HepG2 (cell line): ENCODE measurements at regions not wholly inside any gene's neighbourhood (a gene's known extent, or its start where the extent isn't known, plus 50 kb on each side); places are given as distances from the start of the nearest gene placed in this dataset.

Source experiments
- ATAC-seq: fragments of 200-7000 bp; cut with Tn5 transposase; 3 replicates; pipeline ENCODE4 v1.9.1; 2020; ENCODE audit warnings: mild to moderate bottlenecking, moderate library complexity
- BruUV-seq: library from RNA; stranded (reverse); fragments of 400-500 nt; replicated peaks from 2 replicates; lab custom pipeline; 2021; lab: Mats Ljungman, UMichigan
- CTCF ChIA-PET: fragments of 300-600 bp; formaldehyde crosslinking; extraction: SDS; loops from one replicate; lab custom pipeline; 2021; ENCODE audit warnings: low total read pairs, inconsistent platforms, low intra/inter-chr PET ratio; lab: Yijun Ruan, JAX
- POLR2A ChIA-PET: fragments of 350-600 bp; sonication (Branson Sonifier 250); formaldehyde crosslinking; loops from one replicate; lab custom pipeline; 2020; ENCODE audit warnings: antibody characterized with exemption, inconsistent platforms; lab: Yijun Ruan, JAX
- DNase-seq: peaks from one replicate; pipeline ENCODE4 v3.0.0-alpha.2; 2015; ENCODE audit warnings: low spot score
- FAIRE-seq: peaks from 3 replicates; lab custom pipeline; 2011; peaks lifted over from hg19 to GRCh38; lab: Jason Lieb, UNC
- H2AFZ ChIP-seq: one replicate; pipeline ENCODE4 v1.6.1; 2011; ENCODE audit warnings: low read length, inconsistent platforms
- H3K27ac ChIP-seq: fragments of 300-600 bp; 3 replicates; pipeline ENCODE4 v1.8.0; 2011; ENCODE audit warnings: mixed run types, mild to moderate bottlenecking, mixed read lengths, low read length, inconsistent platforms; ENCODE audit not compliant: insufficient read depth; ENCODE audit errors: extremely low read length
- H3K27me3 ChIP-seq, 2 experiments: fragments of 200-600 bp in 1 of 2; 2 replicates in 1 of 2; 3 replicates in 1 of 2; pipeline versions ENCODE4 v1.6.0 to v1.8.0; 2011; ENCODE audit warnings: low read length in 2 of 2, mild to moderate bottlenecking in 2 of 2, moderate library complexity in 2 of 2, inconsistent platforms in 1 of 2; ENCODE audit not compliant: insufficient read depth in 2 of 2, control insufficient read depth in 1 of 2
- H3K36me3 ChIP-seq, 2 experiments: fragments of 200-600 bp in 1 of 2; replicated peaks in 1 of 2; 2 replicates in 1 of 2; 3 replicates in 1 of 2; pipeline versions ENCODE4 v1.5.1 to v1.8.0; 2011; ENCODE audit warnings: low read length in 2 of 2, inconsistent platforms in 1 of 2; ENCODE audit not compliant: insufficient read depth in 2 of 2, control insufficient read depth in 1 of 2
- H3K4me1 ChIP-seq: 2 replicates; pipeline ENCODE4 v1.5.1; 2012; ENCODE audit warnings: low read length, inconsistent platforms; ENCODE audit not compliant: insufficient read depth
- H3K4me2 ChIP-seq: 2 replicates; pipeline ENCODE4 v1.6.0; 2011; ENCODE audit warnings: low read depth, low read length, inconsistent platforms
- H3K4me3 ChIP-seq, 3 experiments: fragments of 200-600 bp in 1 of 3; sonication (generic), shearing (Covaris generic) in 1 of 3; replicated peaks in 1 of 3; 2 replicates each; pipeline ENCODE4 v1.5.1; 2011 to 2016; ENCODE audit warnings: low read length in 3 of 3, inconsistent platforms in 2 of 3, low read depth in 2 of 3, mild to moderate bottlenecking in 2 of 3, control low read depth in 1 of 3, mixed read lengths in 1 of 3; ENCODE audit not compliant: insufficient read depth in 1 of 3
- H3K79me2 ChIP-seq: one replicate; pipeline ENCODE4 v1.6.1; 2011; ENCODE audit warnings: low read length, inconsistent platforms; ENCODE audit not compliant: insufficient read depth
- H3K9ac ChIP-seq: 2 replicates; pipeline ENCODE4 v1.6.0; 2011; ENCODE audit warnings: mild to moderate bottlenecking, low read depth, low read length, inconsistent platforms; ENCODE audit not compliant: insufficient read depth
- H3K9me3 ChIP-seq: 2 replicates; pipeline ENCODE4 v1.5.1; 2012; ENCODE audit warnings: mild to moderate bottlenecking, low read length
- H4K20me1 ChIP-seq: 2 replicates; pipeline ENCODE4 v1.6.0; 2011; ENCODE audit warnings: inconsistent platforms, mild to moderate bottlenecking, low read length, moderate library complexity; ENCODE audit not compliant: insufficient read depth
- CHD2 ChIP-seq: IDR thresholded peaks from 2 replicates; pipeline ENCODE4 v1.6.1; 2011; ENCODE audit warnings: low read depth, low read length, improper control_type of control experiment
- DNMT3B ChIP-seq: conservative IDR thresholded peaks from 2 replicates; pipeline ENCODE4 v1.6.1; 2016; ENCODE audit warnings: missing biosample characterization, control low read depth
- ELF4 ChIP-seq: sonication (generic); formaldehyde crosslinking; IDR thresholded peaks from 2 replicates; pipeline ENCODE4 v1.5.0; 2020; ENCODE audit warnings: missing genetic modification reagents, mild to moderate bottlenecking, moderate library complexity, borderline replicate concordance
- FOXP1 ChIP-seq, 2 experiments: fragments of 450-650 bp in 1 of 2; IDR thresholded peaks; 2 replicates each; pipeline ENCODE4 v1.6.1; 2017 to 2018; ENCODE audit warnings: antibody characterized with exemption in 1 of 2
- HOXA5 ChIP-seq: sonication (generic); formaldehyde crosslinking; IDR thresholded peaks from 2 replicates; pipeline ENCODE4 v1.4.0; 2020; ENCODE audit warnings: missing genetic modification reagents
- JUN ChIP-seq: sonication (generic); formaldehyde crosslinking; IDR thresholded peaks from 2 replicates; pipeline ENCODE4 v1.4.0; 2020; ENCODE audit warnings: mild to moderate bottlenecking, missing genetic modification reagents
- MAFF ChIP-seq: IDR thresholded peaks from 2 replicates; pipeline ENCODE4 v1.6.1; 2011; ENCODE audit warnings: low read depth, low read length, improper control_type of control experiment
- MEIS1 ChIP-seq: sonication (generic); formaldehyde crosslinking; IDR thresholded peaks from 2 replicates; pipeline ENCODE4 v1.9.0; 2021; ENCODE audit warnings: mild to moderate bottlenecking, missing genetic modification reagents, moderate library complexity, borderline replicate concordance
- NFRKB ChIP-seq: fragments of 450-650 bp; IDR thresholded peaks from 2 replicates; pipeline ENCODE4 v1.6.1; 2017
- PCBP2 ChIP-seq: fragments of 200-400 bp; formaldehyde crosslinking; optimal IDR thresholded peaks from 2 replicates; pipeline ENCODE3; 2018; ENCODE audit warnings: low read length, low read depth; ENCODE audit not compliant: poor library complexity, severe bottlenecking
- SAP130 ChIP-seq: IDR thresholded peaks from 2 replicates; pipeline ENCODE4 v1.6.1; 2016; ENCODE audit warnings: low read depth
- TAF1 ChIP-seq: sonication (generic); formaldehyde crosslinking; IDR thresholded peaks from 2 replicates; pipeline ENCODE4 v1.4.0; 2020; ENCODE audit warnings: missing genetic modification reagents
- ZFP36L1 ChIP-seq: sonication (generic); formaldehyde crosslinking; IDR thresholded peaks from 2 replicates; pipeline ENCODE4 v1.8.0; 2022; ENCODE audit warnings: mild to moderate bottlenecking, missing genetic modification reagents, moderate library complexity
- ZNF17 ChIP-seq: sonication (generic); formaldehyde crosslinking; IDR thresholded peaks from 2 replicates; pipeline ENCODE4 v1.5.0; 2020; ENCODE audit warnings: mild to moderate bottlenecking, missing genetic modification reagents
- ZNF296 ChIP-seq: sonication (generic); formaldehyde crosslinking; conservative IDR thresholded peaks from 2 replicates; pipeline ENCODE4 v1.5.0; 2020; ENCODE audit warnings: mild to moderate bottlenecking, missing genetic modification reagents
- ZNF329 ChIP-seq: sonication (generic); formaldehyde crosslinking; IDR thresholded peaks from 2 replicates; pipeline ENCODE4 v1.9.0; 2021; ENCODE audit warnings: low read depth, mild to moderate bottlenecking, missing genetic modification reagents
- ZNF430 ChIP-seq: sonication (generic); formaldehyde crosslinking; IDR thresholded peaks from 2 replicates; pipeline ENCODE4 v1.9.0; 2021; ENCODE audit warnings: mild to moderate bottlenecking, missing genetic modification reagents
- WGBS: methylation state at CpG from one replicate; pipeline ENCODE4 v1.1.6; 2017; ENCODE audit warnings: low lambda C conversion rate; 5-methylcytosine and 5-hydroxymethylcytosine counted together
- in situ Hi-C: cut with HindIII; loops from 2 replicates; pipeline ENCODE4 v1.10.0; 2017; ENCODE audit warnings: low pct_unique_long_range_greater_than_20kb; ENCODE audit not compliant: extremely low pct_ligation_motif_present
- intact Hi-C: fragments of 100-400 bp; cut with micrococcal nuclease; formaldehyde crosslinking; loops from one replicate; pipeline ENCODE4 v1.10.0; 2022; ENCODE audit not compliant: unreplicated experiment
- TF ChIP-seq, protein P1 (sequence below): sonication (generic); formaldehyde crosslinking; IDR thresholded peaks from 2 replicates; pipeline ENCODE4 v1.5.0; 2020; ENCODE audit warnings: missing genetic modification reagents
- TF ChIP-seq, protein P2 (sequence below): sonication (generic); formaldehyde crosslinking; IDR thresholded peaks from 2 replicates; pipeline ENCODE4 v1.4.0; 2020; ENCODE audit warnings: mild to moderate bottlenecking, missing genetic modification reagents
- TF ChIP-seq, protein P3 (sequence below): fragments of 450-650 bp; IDR thresholded peaks from 2 replicates; pipeline ENCODE4 v1.6.1; 2017

DNA sequence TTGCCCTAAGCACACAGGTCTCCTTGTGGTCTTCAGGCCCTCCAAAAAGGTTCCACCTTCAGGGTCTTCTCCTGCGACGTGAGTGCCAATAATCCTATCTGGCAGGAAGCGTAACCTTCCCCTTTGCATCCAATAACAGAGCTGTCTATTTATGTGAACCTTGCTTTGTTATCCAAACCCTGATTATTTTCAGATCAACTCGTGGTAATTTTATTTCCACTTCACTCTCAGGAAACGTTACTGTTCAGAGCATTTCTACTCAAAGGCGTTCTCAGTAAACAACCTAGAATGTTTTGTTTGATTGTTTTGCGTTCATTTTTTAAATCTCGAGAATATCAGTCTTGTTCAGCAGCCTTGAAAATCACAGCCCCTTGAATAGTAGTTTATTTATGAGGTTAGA, 232.3 kb upstream of the KLF6 start:
- Histone ChIP-seq H3K4me1 (no peaks in the 10 kb centered on the region), H3K9ac (no peak overlapping the region), H3K4me2 (no peak overlapping the region), H4K20me1 (no peaks in the 10 kb centered on the region), H3K79me2 (no peaks in the 10 kb centered on the region), H3K27me3 (peaks cover 1 to 42% of the 10 kb centered on the region in 2 experiments; a peak in 3 of 5 replicates), H3K4me3 (no peak overlapping the region), H3K36me3 (no peaks in the 10 kb centered on the region), H3K9me3 (no peaks in the 10 kb centered on the region), H2AFZ (no peak overlapping the region), H3K27ac (no peak overlapping the region)
- in situ Hi-C loops: no loop called here
- CTCF ChIA-PET: no interaction called here
- intact Hi-C loops: no loop called here
- no peak for FAIRE-seq
- no peak for DNase-seq
- BruUV-seq: no TSS peak
- WGBS: 26% methylated on average over 8 of the region's 8 CpGs
- no peak for TF ChIP-seq PCBP2
- no peak for TF ChIP-seq JUN (CRISPR knock-in tag)
- no peak for TF ChIP-seq HOXA5 (CRISPR knock-in tag)
- no peak for TF ChIP-seq NFRKB
- no peak for TF ChIP-seq FOXP1 (IDR thresholded peaks at IDR 0.05)
- TF ChIP-seq FOXP1 (CRISPR knock-in tag; IDR thresholded peaks at IDR 0.05): no peak
- no peak for TF ChIP-seq MAFF
- TF ChIP-seq ZNF296 (CRISPR knock-in tag): no peak
- TF ChIP-seq, protein P1, sequence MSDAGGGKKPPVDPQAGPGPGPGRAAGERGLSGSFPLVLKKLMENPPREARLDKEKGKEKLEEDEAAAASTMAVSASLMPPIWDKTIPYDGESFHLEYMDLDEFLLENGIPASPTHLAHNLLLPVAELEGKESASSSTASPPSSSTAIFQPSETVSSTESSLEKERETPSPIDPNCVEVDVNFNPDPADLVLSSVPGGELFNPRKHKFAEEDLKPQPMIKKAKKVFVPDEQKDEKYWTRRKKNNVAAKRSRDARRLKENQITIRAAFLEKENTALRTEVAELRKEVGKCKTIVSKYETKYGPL (CRISPR knock-in tag): no peak
- no peak for TF ChIP-seq ZNF17
- TF ChIP-seq TAF1: no peak
- TF ChIP-seq MEIS1: no peak
- TF ChIP-seq, protein P2, sequence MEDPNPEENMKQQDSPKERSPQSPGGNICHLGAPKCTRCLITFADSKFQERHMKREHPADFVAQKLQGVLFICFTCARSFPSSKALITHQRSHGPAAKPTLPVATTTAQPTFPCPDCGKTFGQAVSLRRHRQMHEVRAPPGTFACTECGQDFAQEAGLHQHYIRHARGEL: no peak
- TF ChIP-seq SAP130 (CRISPR knock-in tag): no peak
- no peak for TF ChIP-seq ZNF329 (CRISPR knock-in tag)
- no peak for TF ChIP-seq ZFP36L1
- no peak for TF ChIP-seq ELF4
- TF ChIP-seq DNMT3B (CRISPR knock-in tag): no peak
- TF ChIP-seq, protein P3, sequence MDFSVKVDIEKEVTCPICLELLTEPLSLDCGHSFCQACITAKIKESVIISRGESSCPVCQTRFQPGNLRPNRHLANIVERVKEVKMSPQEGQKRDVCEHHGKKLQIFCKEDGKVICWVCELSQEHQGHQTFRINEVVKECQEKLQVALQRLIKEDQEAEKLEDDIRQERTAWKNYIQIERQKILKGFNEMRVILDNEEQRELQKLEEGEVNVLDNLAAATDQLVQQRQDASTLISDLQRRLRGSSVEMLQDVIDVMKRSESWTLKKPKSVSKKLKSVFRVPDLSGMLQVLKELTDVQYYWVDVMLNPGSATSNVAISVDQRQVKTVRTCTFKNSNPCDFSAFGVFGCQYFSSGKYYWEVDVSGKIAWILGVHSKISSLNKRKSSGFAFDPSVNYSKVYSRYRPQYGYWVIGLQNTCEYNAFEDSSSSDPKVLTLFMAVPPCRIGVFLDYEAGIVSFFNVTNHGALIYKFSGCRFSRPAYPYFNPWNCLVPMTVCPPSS: no peak
- TF ChIP-seq ZNF430 (CRISPR knock-in tag): no peak
- TF ChIP-seq CHD2: no peak
- POLR2A ChIA-PET: no interaction called here
- no peak for ATAC-seq
